NCI-H82 treated with DMSO at 0.1 percent for 48 hours (cell line): ENCODE measurements at regions not wholly inside any gene's neighbourhood (a gene's known extent, or its start where the extent isn't known, plus 50 kb on each side); places are given as distances from the start of the nearest gene placed in this dataset.
"Not testable (repeated sequence)": the region's sequence is repeated elsewhere in the genome, so short reads cannot be mapped to it uniquely, and the experiment has no call there.

Source experiments
- DNase-seq: peaks from one replicate; lab custom pipeline; 2025; ENCODE audit not compliant: unreplicated experiment; lab: John Stamatoyannopoulos, UW

GRCh38 chr6:82783587-82784236 lies 281.9 kb downstream of the UBE3D start:
- no peak for DNase-seq

GRCh38 chr6:82785206-82785605 lies 280.4 kb downstream of the UBE3D start:
- no peak for DNase-seq

- DNase-seq: no peak
Measured at GRCh38 chr6:82786248-82786647, 279.4 kb downstream of the UBE3D start.

- peak; percentile 65 for DNase-seq
Measured at GRCh38 chr6:82795940-82796339, 269.7 kb downstream of the UBE3D start.

GRCh38 chr6:82801083-82801482 lies 264.6 kb downstream of the UBE3D start:
- no peak for DNase-seq

GRCh38 chr6:82816243-82816642 lies 249.4 kb downstream of the UBE3D start:
- DNase-seq: not testable (repeated sequence)

- no peak for DNase-seq
Measured at GRCh38 chr6:82818727-82819126, 246.9 kb downstream of the UBE3D start.

- no peak for DNase-seq
Measured at GRCh38 chr6:82823361-82823760, 242.3 kb downstream of the UBE3D start.

GRCh38 chr6:82832811-82833210 lies 232.8 kb downstream of the UBE3D start:
- DNase-seq: no peak

- DNase-seq: no peak
Measured at GRCh38 chr6:82833481-82833880, 232.2 kb downstream of the UBE3D start.

- no peak for DNase-seq
Measured at GRCh38 chr6:82836022-82836575, 229.5 kb downstream of the UBE3D start.

GRCh38 chr6:82840571-82840970 lies 225.1 kb downstream of the UBE3D start:
- DNase-seq: no peak

- no peak for DNase-seq
Measured at GRCh38 chr6:82841309-82841708, 224.3 kb downstream of the UBE3D start.
